ENCODE measurements at regions not wholly inside any gene's neighbourhood (a gene's known extent, or its start where the extent isn't known, plus 50 kb on each side); places are given as distances from the start of the nearest gene placed in this dataset.

GRCh38 chr6:84278321-84278998 lies 51.0 kb upstream of the CEP162 start:
- DNase-seq (ENCODE audit: low read depth in 2 of 2), result no peak

Measured in stimulated activated CD4-positive, alpha-beta T cell treated with anti-CD3 and anti-CD28 coated beads, Interleukin-4, amount 100 ng/mL, for 48 hours (primary cell).